ENCODE measurements at regions not wholly inside any gene's neighbourhood (a gene's known extent, or its start where the extent isn't known, plus 50 kb on each side); places are given as distances from the start of the nearest gene placed in this dataset.
A peak's percentile ranks its signal among the peaks of the same experiment; 100 is the strongest.

DNA sequence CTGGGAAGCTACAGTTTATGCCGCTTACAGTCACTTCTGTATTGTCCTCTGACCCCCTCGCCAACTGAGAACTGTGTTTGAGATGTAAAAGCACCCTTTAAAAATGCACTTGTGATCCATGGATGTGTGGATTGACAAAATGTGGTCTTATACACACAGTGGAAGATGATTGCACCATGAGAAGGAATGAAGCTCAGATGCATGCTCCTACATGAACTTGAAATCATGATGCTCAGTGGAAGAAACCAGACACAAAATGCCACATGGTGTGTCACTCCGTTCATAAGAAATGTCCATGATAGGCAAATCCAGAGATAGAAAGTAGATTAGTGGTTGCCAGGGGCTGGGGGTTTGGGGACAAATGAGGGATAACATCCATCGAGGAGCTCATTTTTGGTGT is 58.0 kb downstream of the PITPNM2 start:
- WGBS, 2 donors: 96 to 97% methylated on average over 4 of the region's 4 CpGs
- DNase-seq (no peak), ATAC-seq (ENCODE audit: low FRiP score in 2 of 2) (no peak)
- Histone ChIP-seq H3K36me3 (no peaks in the 10 kb centered on the region), H3K4me3 (no peak overlapping the region), H3K27ac (no peak overlapping the region), H3K9me3 (no peaks in the 10 kb centered on the region), H3K27me3 (no peaks in the 10 kb centered on the region), H3K4me1 (peaks cover 24 to 52% (median 37%) of the 10 kb centered on the region in 4 donors)
- no peak for TF ChIP-seq EP300 (IDR thresholded peaks at IDR 0.05)
- no peak for TF ChIP-seq POLR2AphosphoS5 (IDR thresholded peaks at IDR 0.05)
- TF ChIP-seq, protein P1, sequence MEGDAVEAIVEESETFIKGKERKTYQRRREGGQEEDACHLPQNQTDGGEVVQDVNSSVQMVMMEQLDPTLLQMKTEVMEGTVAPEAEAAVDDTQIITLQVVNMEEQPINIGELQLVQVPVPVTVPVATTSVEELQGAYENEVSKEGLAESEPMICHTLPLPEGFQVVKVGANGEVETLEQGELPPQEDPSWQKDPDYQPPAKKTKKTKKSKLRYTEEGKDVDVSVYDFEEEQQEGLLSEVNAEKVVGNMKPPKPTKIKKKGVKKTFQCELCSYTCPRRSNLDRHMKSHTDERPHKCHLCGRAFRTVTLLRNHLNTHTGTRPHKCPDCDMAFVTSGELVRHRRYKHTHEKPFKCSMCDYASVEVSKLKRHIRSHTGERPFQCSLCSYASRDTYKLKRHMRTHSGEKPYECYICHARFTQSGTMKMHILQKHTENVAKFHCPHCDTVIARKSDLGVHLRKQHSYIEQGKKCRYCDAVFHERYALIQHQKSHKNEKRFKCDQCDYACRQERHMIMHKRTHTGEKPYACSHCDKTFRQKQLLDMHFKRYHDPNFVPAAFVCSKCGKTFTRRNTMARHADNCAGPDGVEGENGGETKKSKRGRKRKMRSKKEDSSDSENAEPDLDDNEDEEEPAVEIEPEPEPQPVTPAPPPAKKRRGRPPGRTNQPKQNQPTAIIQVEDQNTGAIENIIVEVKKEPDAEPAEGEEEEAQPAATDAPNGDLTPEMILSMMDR (IDR thresholded peaks at IDR 0.05): no peak
- TF ChIP-seq POLR2A (IDR thresholded peaks at IDR 0.05): no peak

- no peaks in the 10 kb centered on the region for H3K9me3 ChIP-seq
- DNase-seq (no peak), ATAC-seq (ENCODE audit: low FRiP score in 2 of 2) (no peak)
- H3K27me3 ChIP-seq: no peaks in the 10 kb centered on the region
- H3K4me1 ChIP-seq: peaks cover 17 to 45% (median 26%) of the 10 kb centered on the region in 4 donors
- H3K27ac ChIP-seq: peak overlapping the region in 1 of 4 donors; percentile 30
- 85 to 95% methylated on average over 7 to 8 of the region's 8 CpGs for WGBS, 2 donors
- TF ChIP-seq EP300 (IDR thresholded peaks at IDR 0.05): no peak
- no peak for TF ChIP-seq POLR2AphosphoS5 (IDR thresholded peaks at IDR 0.05)
- TF ChIP-seq POLR2A (IDR thresholded peaks at IDR 0.05): no peak
- TF ChIP-seq, protein P1 (IDR thresholded peaks at IDR 0.05): no peak
- H3K36me3 ChIP-seq: no peaks in the 10 kb centered on the region
- H3K4me3 ChIP-seq: no peak overlapping the region
These were observed 59.4 kb downstream of the PITPNM2 start for GRCh38 chr12:123091230-123092150.

DNA sequence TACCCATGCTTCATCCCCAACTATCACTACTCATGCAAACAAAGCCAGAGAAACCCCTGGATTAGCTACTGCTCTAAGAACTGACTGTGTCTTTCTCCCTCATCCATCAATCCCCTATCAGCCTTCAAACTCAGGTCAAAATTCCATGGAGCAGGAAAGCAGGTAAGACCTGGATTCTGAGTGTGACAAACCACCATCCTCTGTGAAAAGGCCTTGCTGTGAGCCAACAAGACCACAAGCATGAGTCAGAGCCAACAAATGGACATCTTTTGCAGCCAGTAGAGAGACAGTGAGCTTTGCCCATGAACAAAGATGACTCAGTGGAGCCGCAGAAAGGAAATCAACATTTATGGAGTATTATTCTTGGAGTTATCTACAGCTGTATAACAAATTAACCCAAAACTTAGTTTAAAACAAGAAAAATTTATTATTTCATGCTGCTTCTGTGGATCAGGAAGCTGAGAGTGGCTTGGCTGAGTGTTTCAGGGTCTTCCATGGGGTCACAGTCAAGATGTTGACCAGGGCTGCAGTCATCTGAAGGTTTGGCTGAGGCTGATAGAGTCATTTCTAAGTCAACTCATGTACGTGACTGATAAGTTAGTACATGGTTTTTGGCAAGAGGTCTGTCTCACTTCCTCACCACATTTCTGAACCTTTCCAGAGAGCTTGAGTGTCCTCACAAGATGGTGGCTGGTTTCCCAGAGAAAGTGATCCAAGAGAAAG is 61.1 kb downstream of the PITPNM2 start:
- TF ChIP-seq POLR2AphosphoS5 (IDR thresholded peaks at IDR 0.05): no peak
- TF ChIP-seq, protein P1 (IDR thresholded peaks at IDR 0.05): no peak
- no peak for TF ChIP-seq POLR2A (IDR thresholded peaks at IDR 0.05)
- no peak for TF ChIP-seq EP300 (IDR thresholded peaks at IDR 0.05)
- no peak for ATAC-seq (ENCODE audit: low FRiP score in 2 of 2)
- Histone ChIP-seq H3K9me3 (no peaks in the 10 kb centered on the region), H3K27ac (peak overlapping the region in 2 of 4 donors; percentile 13 to 26), H3K27me3 (no peaks in the 10 kb centered on the region), H3K4me3 (no peak overlapping the region), H3K4me1 (peaks cover 13 to 39% (median 24%) of the 10 kb centered on the region in 4 donors), H3K36me3 (no peaks in the 10 kb centered on the region)
- no peak for DNase-seq
- WGBS, 2 donors: 48 to 60% methylated on average over 2 of the region's 2 CpGs

DNA sequence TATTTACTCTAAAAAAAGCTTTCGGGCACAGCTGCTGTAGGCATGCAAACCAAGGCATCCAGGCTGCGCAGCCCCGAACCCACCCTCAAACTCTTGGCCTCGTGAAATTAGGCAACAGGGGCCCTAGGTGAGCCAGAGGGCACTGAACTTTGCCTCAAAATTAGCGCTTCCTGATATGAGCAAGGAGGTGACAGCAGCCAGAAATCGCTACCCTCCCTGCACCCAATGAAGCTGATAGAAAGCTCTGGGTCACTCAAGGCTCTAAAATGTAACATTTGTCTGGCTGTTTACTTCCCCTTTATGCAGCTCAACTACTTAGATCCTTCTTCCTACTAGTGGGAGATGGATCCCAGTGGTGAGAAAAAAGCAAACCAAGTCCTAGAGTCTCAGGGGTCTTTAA is 61.8 kb downstream of the PITPNM2 start:
- WGBS, 2 donors: 78 to 82% methylated on average over 6 of the region's 6 CpGs
- H3K27ac ChIP-seq: peak overlapping the region in 1 of 4 donors; percentile 13
- H3K4me3 ChIP-seq: no peak overlapping the region
- no peak for ATAC-seq (ENCODE audit: low FRiP score in 2 of 2)
- peaks cover 15 to 39% (median 20%) of the 10 kb centered on the region in 4 donors for H3K4me1 ChIP-seq
- no peaks in the 10 kb centered on the region for H3K27me3 ChIP-seq
- H3K36me3 ChIP-seq: no peaks in the 10 kb centered on the region
- no peak for TF ChIP-seq POLR2A (IDR thresholded peaks at IDR 0.05)
- TF ChIP-seq, protein P1 (IDR thresholded peaks at IDR 0.05): no peak
- no peak for TF ChIP-seq EP300 (IDR thresholded peaks at IDR 0.05)
- TF ChIP-seq POLR2AphosphoS5 (IDR thresholded peaks at IDR 0.05): no peak
- no peaks in the 10 kb centered on the region for H3K9me3 ChIP-seq
- DNase-seq: no peak

All from upper lobe of left lung (tissue), 6 donors.